ENCODE measurements at regions not wholly inside any gene's neighbourhood (a gene's known extent, or its start where the extent isn't known, plus 50 kb on each side); places are given as distances from the start of the nearest gene placed in this dataset.
"Not testable (repeated sequence)": the region's sequence is repeated elsewhere in the genome, so short reads cannot be mapped to it uniquely, and the experiment has no call there.

- DNase-seq (ENCODE audit: low spot score): not testable (repeated sequence)
These were observed 251.2 kb upstream of the TPTE start for GRCh38 chr21:10270211-10270610.

GRCh38 chr21:10271666-10272207 lies 249.6 kb upstream of the TPTE start:
- DNase-seq (ENCODE audit: low spot score): peak; percentile 0

- no peak for DNase-seq (ENCODE audit: low spot score)
These were observed 249.2 kb upstream of the TPTE start for GRCh38 chr21:10272216-10272615.

GRCh38 chr21:10273196-10273595 lies 248.2 kb upstream of the TPTE start:
- DNase-seq (ENCODE audit: low spot score): no peak

GRCh38 chr21:10273794-10274338 lies 247.5 kb upstream of the TPTE start:
- not testable (repeated sequence) for DNase-seq (ENCODE audit: low spot score)

All from HT-29 (cell line).